CD14-positive monocyte (primary cell): ENCODE measurements at regions not wholly inside any gene's neighbourhood (a gene's known extent, or its start where the extent isn't known, plus 50 kb on each side); places are given as distances from the start of the nearest gene placed in this dataset.
"Not testable (repeated sequence)": the region's sequence is repeated elsewhere in the genome, so short reads cannot be mapped to it uniquely, and the experiment has no call there.

ENCODE experiments used
- DNase-seq, 3 donors: peaks; one replicate each; pipeline ENCODE4 v3.0.0-alpha.2; 2011 to 2022
- H2AFZ ChIP-seq: 2 replicates; pipeline ENCODE4 v1.6.0; 2012; ENCODE audit warnings: mild to moderate bottlenecking, low read depth, low read length, inconsistent platforms; ENCODE audit not compliant: insufficient read depth, poor library complexity, severe bottlenecking
- H3K27ac ChIP-seq, 2 donors: 1 replicate in 1 of 2; 2 replicates in 1 of 2; pipeline ENCODE4 v1.5.1; 2012 to 2013; ENCODE audit warnings: low read length in 2 of 2, control low read depth in 1 of 2, inconsistent platforms in 1 of 2, low read depth in 1 of 2, mild to moderate bottlenecking in 1 of 2
- H3K27me3 ChIP-seq, 2 donors: one replicate each; pipeline versions ENCODE4 v1.6.0 to v1.6.1; 2011 to 2013; ENCODE audit warnings: low read length in 2 of 2; ENCODE audit not compliant: control insufficient read depth in 2 of 2, insufficient read depth in 2 of 2
- H3K36me3 ChIP-seq, 2 donors: replicated peaks in 1 of 2; 1 replicate in 1 of 2; 2 replicates in 1 of 2; pipeline versions ENCODE4 v1.5.1 to v1.6.1; 2012 to 2013; ENCODE audit warnings: low read length in 2 of 2, control low read depth in 1 of 2, inconsistent platforms in 1 of 2, mild to moderate bottlenecking in 1 of 2; ENCODE audit not compliant: insufficient read depth in 2 of 2, control insufficient read depth in 1 of 2
- H3K4me1 ChIP-seq, 2 donors: 1 replicate in 1 of 2; 2 replicates in 1 of 2; pipeline versions ENCODE4 v1.5.1 to v1.6.1; 2012 to 2013; ENCODE audit warnings: low read length in 2 of 2, control low read depth in 1 of 2, inconsistent platforms in 1 of 2, mild to moderate bottlenecking in 1 of 2, moderate library complexity in 1 of 2; ENCODE audit not compliant: insufficient read depth in 2 of 2, control insufficient read depth in 1 of 2
- H3K4me2 ChIP-seq: replicated peaks from 2 replicates; pipeline ENCODE3; 2012; ENCODE audit warnings: low read length, moderate library complexity, mild to moderate bottlenecking; ENCODE audit not compliant: poor library complexity, severe bottlenecking; ENCODE audit errors: extremely low read depth
- H3K4me3 ChIP-seq, 3 experiments: fragments of 200-600 bp in 1 of 3; sonication (generic) in 1 of 3; replicated peaks in 1 of 3; 1 replicate in 2 of 3; 2 replicates in 1 of 3; pipeline ENCODE4 v1.5.1; 2011 to 2013; ENCODE audit warnings: low read length in 3 of 3, mild to moderate bottlenecking in 3 of 3, control low read depth in 2 of 3, low read depth in 2 of 3, inconsistent platforms in 1 of 3, moderate library complexity in 1 of 3
- H3K79me2 ChIP-seq: 2 replicates; pipeline ENCODE4 v1.6.0; 2012; ENCODE audit warnings: mild to moderate bottlenecking, control low read depth, inconsistent platforms, low read length, moderate library complexity; ENCODE audit not compliant: insufficient read depth
- H3K9ac ChIP-seq: 2 replicates; pipeline ENCODE4 v1.6.0; 2017; ENCODE audit warnings: low read length, mild to moderate bottlenecking; ENCODE audit not compliant: insufficient read depth, poor library complexity, severe bottlenecking
- H3K9me3 ChIP-seq, 2 donors: replicated peaks in 1 of 2; 1 replicate in 1 of 2; 2 replicates in 1 of 2; pipeline versions ENCODE4 v1.5.1 to v1.6.1; 2012 to 2013; ENCODE audit warnings: low read length in 2 of 2, control low read depth in 1 of 2; ENCODE audit not compliant: control insufficient read depth in 1 of 2, insufficient read depth in 1 of 2
- H4K20me1 ChIP-seq: 2 replicates; pipeline ENCODE4 v1.6.0; 2012; ENCODE audit warnings: mild to moderate bottlenecking, low read length, control low read depth, moderate library complexity; ENCODE audit not compliant: insufficient read depth
- H3K27ac Mint-ChIP-seq, 7 donors: one replicate each; pipeline ENCODE4 v1.8.0; 2020; ENCODE audit warnings: mild to moderate bottlenecking in 7 of 7, mixed read lengths in 7 of 7, moderate library complexity in 6 of 7, inconsistent platforms in 2 of 7
- H3K27me3 Mint-ChIP-seq, 3 donors: one replicate each; pipeline ENCODE4 v1.8.0; 2021 to 2022; ENCODE audit warnings: low read depth in 3 of 3, mild to moderate bottlenecking in 3 of 3, mixed read lengths in 3 of 3, moderate library complexity in 3 of 3, inconsistent platforms in 1 of 3
- H3K36me3 Mint-ChIP-seq, 2 donors: one replicate each; pipeline ENCODE4 v1.8.0; 2020; ENCODE audit warnings: mixed read lengths in 2 of 2, inconsistent platforms in 1 of 2, mild to moderate bottlenecking in 1 of 2
- H3K4me1 Mint-ChIP-seq: one replicate; pipeline ENCODE4 v1.8.0; 2020; ENCODE audit warnings: mild to moderate bottlenecking, mixed read lengths
- H3K4me3 Mint-ChIP-seq, 2 donors: one replicate each; pipeline ENCODE4 v1.8.0; 2020; ENCODE audit warnings: mild to moderate bottlenecking in 2 of 2, mixed read lengths in 2 of 2, moderate library complexity in 1 of 2
- H3K9me3 Mint-ChIP-seq, 7 donors: one replicate each; pipeline ENCODE4 v1.8.0; 2020 to 2022; ENCODE audit warnings: mixed read lengths in 7 of 7, mild to moderate bottlenecking in 6 of 7, moderate library complexity in 6 of 7, inconsistent platforms in 2 of 7
- CTCF ChIP-seq: fragments of 200-600 bp; IDR thresholded peaks from one replicate; pipeline ENCODE4 v1.8.0; 2022; ENCODE audit warnings: antibody characterized with exemption, mild to moderate bottlenecking
- WGBS: methylation state at CpG from one replicate; pipeline ENCODE4 v1.1.5; 2013; ENCODE audit warnings: missing lambda C conversion rate; ENCODE audit not compliant: insufficient coverage; 5-methylcytosine and 5-hydroxymethylcytosine counted together
- intact Hi-C, 2 donors: fragments of 100-400 bp; cut with micrococcal nuclease; formaldehyde crosslinking; loops; one replicate each; pipeline versions ENCODE4 v1.15.0 to v1.15.1; 2023

GRCh38 chr1:199246716-199247115 is 607.9 kb downstream of the PTPRC start:
- no peak overlapping the region for H3K27ac ChIP-seq
- intact Hi-C loops: no loop called here
- H3K9me3 ChIP-seq: no peaks in the 10 kb centered on the region
- H3K9ac ChIP-seq: no peak overlapping the region
- Mint-ChIP-seq H3K4me3 (no peak overlapping the region), H3K4me1 (peaks cover 13% of the 10 kb centered on the region), H3K9me3 (peaks cover 0 to 8% (median 5%) of the 10 kb centered on the region in 7 donors), H3K27me3 (peaks cover 0 to 2% (median 0%) of the 10 kb centered on the region in 3 donors), H3K27ac (no peak overlapping the region), H3K36me3 (no peaks in the 10 kb centered on the region)
- no peaks in the 10 kb centered on the region for H4K20me1 ChIP-seq
- no peak overlapping the region for H2AFZ ChIP-seq
- no peaks in the 10 kb centered on the region for H3K79me2 ChIP-seq
- H3K4me2 ChIP-seq: no peak overlapping the region
- H3K4me1 ChIP-seq: peaks cover 8 to 12% of the 10 kb centered on the region in 2 donors
- no peaks in the 10 kb centered on the region for H3K36me3 ChIP-seq
- TF ChIP-seq CTCF: no peak
- DNase-seq: no peak
- no CpG with 5 or more reads among the region's 3 CpGs for WGBS
- no peak overlapping the region for H3K4me3 ChIP-seq
- no peaks in the 10 kb centered on the region for H3K27me3 ChIP-seq

- Histone ChIP-seq H3K9ac (no peak overlapping the region), H3K79me2 (no peaks in the 10 kb centered on the region), H3K27me3 (no peaks in the 10 kb centered on the region), H3K4me3 (no peak overlapping the region), H3K4me2 (no peak overlapping the region), H4K20me1 (no peaks in the 10 kb centered on the region), H2AFZ (no peak overlapping the region), H3K4me1 (peaks cover 0 to 2% of the 10 kb centered on the region in 2 donors), H3K9me3 (no peaks in the 10 kb centered on the region), H3K36me3 (no peaks in the 10 kb centered on the region), H3K27ac (no peak overlapping the region)
- H3K4me1 Mint-ChIP-seq: peaks cover 3% of the 10 kb centered on the region
- H3K27ac Mint-ChIP-seq: no peak overlapping the region
- no peak for DNase-seq
- no peak for TF ChIP-seq CTCF
- H3K9me3 Mint-ChIP-seq: peaks cover 0 to 3% (median 0%) of the 10 kb centered on the region in 7 donors
- peaks cover 0 to 2% (median 0%) of the 10 kb centered on the region in 3 donors for H3K27me3 Mint-ChIP-seq
- no peak overlapping the region for H3K4me3 Mint-ChIP-seq
- H3K36me3 Mint-ChIP-seq: no peaks in the 10 kb centered on the region
- intact Hi-C loops: no loop called here
Observed at GRCh38 chr1:199247891-199248290, 609.1 kb downstream of the PTPRC start.

GRCh38 chr1:199254040-199254439 is 615.2 kb downstream of the PTPRC start:
- H3K27ac Mint-ChIP-seq, H3K36me3 Mint-ChIP-seq, H3K4me1 ChIP-seq, DNase-seq, H3K27me3 ChIP-seq, H4K20me1 ChIP-seq, H3K4me1 Mint-ChIP-seq, H2AFZ ChIP-seq, H3K27me3 Mint-ChIP-seq, H3K4me3 ChIP-seq, H3K4me3 Mint-ChIP-seq, H3K79me2 ChIP-seq, H3K27ac ChIP-seq, H3K9me3 ChIP-seq, H3K36me3 ChIP-seq, H3K9ac ChIP-seq, intact Hi-C loops, H3K4me2 ChIP-seq: not testable (repeated sequence)
- no CpG with 5 or more reads among the region's 1 CpG for whole genome bisulfite sequencing
- peaks cover 0 to 21% (median 7%) of the 10 kb centered on the region in 7 donors for H3K9me3 Mint-ChIP-seq
